ENCODE measurements at regions not wholly inside any gene's neighbourhood (a gene's known extent, or its start where the extent isn't known, plus 50 kb on each side); places are given as distances from the start of the nearest gene placed in this dataset.
A peak's percentile ranks its signal among the peaks of the same experiment; 100 is the strongest.

DNA sequence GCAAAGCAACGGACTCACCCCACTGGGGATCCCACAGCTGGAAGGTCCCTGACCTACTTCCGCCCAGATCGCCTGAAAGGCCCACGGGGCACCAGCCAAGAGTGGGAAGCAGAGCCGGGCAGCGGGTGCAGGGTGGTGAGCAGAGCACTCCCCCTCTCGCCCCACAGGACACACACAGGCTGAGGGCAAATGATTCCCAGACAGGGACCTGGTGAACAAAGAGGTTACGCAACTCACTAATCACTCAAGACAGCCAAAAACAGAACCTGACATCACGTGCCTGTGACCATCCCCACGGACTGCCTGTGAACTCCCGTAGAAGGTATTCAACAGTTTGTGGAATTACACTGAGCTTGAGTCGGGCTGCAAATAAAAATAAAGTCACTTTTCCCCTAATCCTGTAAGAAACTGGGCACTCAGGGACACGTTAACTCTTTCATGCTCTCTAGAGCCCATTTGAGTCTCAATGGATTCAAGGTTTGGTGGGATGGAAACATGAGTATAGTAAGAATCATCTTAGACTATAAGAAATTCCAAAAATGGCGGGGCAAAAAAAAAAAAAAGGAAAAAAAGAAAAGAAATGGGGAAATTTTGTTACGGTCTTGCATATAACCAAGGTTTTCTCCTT is 396.1 kb downstream of the SOX9 start:
- intact Hi-C loops (cut with micrococcal nuclease): no loop called here
- TF ChIP-seq, protein P1, sequence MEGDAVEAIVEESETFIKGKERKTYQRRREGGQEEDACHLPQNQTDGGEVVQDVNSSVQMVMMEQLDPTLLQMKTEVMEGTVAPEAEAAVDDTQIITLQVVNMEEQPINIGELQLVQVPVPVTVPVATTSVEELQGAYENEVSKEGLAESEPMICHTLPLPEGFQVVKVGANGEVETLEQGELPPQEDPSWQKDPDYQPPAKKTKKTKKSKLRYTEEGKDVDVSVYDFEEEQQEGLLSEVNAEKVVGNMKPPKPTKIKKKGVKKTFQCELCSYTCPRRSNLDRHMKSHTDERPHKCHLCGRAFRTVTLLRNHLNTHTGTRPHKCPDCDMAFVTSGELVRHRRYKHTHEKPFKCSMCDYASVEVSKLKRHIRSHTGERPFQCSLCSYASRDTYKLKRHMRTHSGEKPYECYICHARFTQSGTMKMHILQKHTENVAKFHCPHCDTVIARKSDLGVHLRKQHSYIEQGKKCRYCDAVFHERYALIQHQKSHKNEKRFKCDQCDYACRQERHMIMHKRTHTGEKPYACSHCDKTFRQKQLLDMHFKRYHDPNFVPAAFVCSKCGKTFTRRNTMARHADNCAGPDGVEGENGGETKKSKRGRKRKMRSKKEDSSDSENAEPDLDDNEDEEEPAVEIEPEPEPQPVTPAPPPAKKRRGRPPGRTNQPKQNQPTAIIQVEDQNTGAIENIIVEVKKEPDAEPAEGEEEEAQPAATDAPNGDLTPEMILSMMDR (IDR thresholded peaks at IDR 0.05): no peak
- Histone ChIP-seq H2AFZ (ENCODE audit: insufficient read depth, low read depth, low read length, poor library complexity, severe bottlenecking) (no peak overlapping the region), H3K4me2 (replicated peaks; ENCODE audit: extremely low read depth, low read length, poor library complexity, severe bottlenecking) (no peak overlapping the region), H3K36me3 (replicated peaks in 1 of 2; ENCODE audit: control insufficient read depth in 1 of 2, insufficient read depth in 2 of 2, low read length in 2 of 2) (no peaks in the 10 kb centered on the region), H3K27me3 (ENCODE audit: control insufficient read depth in 2 of 2, insufficient read depth in 2 of 2, low read length in 2 of 2) (peaks cover 0 to 9% of the 10 kb centered on the region in 2 donors), H3K27ac (ENCODE audit: low read depth in 1 of 2, low read length in 2 of 2) (no peak overlapping the region), H3K9me3 (replicated peaks in 1 of 2; ENCODE audit: control insufficient read depth in 1 of 2, insufficient read depth in 1 of 2, low read length in 2 of 2) (no peaks in the 10 kb centered on the region), H3K79me2 (ENCODE audit: insufficient read depth, low read length) (no peaks in the 10 kb centered on the region), H3K4me1 (ENCODE audit: control insufficient read depth in 1 of 2, insufficient read depth in 2 of 2, low read length in 2 of 2) (no peaks in the 10 kb centered on the region), H4K20me1 (ENCODE audit: insufficient read depth, low read length) (no peaks in the 10 kb centered on the region), H3K4me3 (replicated peaks in 1 of 3; ENCODE audit: low read depth in 2 of 3, low read length in 3 of 3) (no peak overlapping the region), H3K9ac (ENCODE audit: insufficient read depth, low read length, poor library complexity, severe bottlenecking) (no peak overlapping the region)
- Mint-ChIP-seq H3K9me3 (peaks cover 0 to 4% (median 1%) of the 10 kb centered on the region in 7 donors), H3K4me1 (peaks cover 3% of the 10 kb centered on the region), H3K36me3 (no peaks in the 10 kb centered on the region), H3K4me3 (no peak overlapping the region), H3K27ac (no peak overlapping the region), H3K27me3 (ENCODE audit: low read depth in 3 of 3) (peaks cover 6 to 23% (median 19%) of the 10 kb centered on the region in 3 donors)
- WGBS (ENCODE audit: insufficient coverage): 58% methylated on average over 12 of the region's 15 CpGs
- DNase-seq: peak in 1 of 3 donors; percentile 21

DNA sequence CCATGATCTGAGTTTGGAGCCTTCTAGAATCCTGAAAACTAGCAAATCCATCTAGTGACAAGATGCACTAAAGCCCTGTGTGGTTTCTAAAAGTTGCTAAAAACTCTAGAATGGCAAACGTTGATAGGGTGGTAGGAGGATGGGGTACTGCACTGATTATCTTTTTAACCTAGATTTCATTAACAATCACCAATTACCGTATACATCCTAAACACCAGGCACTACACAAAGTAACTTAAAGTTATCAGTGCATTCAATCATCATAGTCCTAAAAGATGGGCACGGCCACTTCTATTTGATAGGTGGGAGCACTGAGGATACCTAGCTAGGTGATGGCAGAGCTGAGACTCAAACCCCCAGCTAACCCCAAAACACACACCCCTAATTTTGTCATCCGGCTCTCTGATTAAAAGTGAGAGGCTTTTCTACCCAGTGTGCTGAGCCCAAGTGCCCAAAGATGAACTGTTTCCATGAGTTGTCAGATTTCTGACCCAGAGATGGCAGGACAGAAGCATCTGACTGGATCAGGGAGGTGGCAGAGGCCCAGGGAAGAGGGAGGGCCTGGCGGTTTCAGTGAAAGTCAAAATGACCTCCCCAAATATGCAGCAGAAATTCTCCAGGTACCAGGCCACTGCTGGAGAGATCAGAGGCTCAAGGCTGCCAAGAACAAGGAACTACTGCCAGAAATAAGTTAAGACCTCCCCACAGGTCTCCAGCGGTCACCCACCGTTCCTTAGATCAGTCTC is 396.8 kb downstream of the SOX9 start:
- H3K4me3 Mint-ChIP-seq: no peak overlapping the region
- Histone ChIP-seq H3K4me1 (ENCODE audit: control insufficient read depth in 1 of 2, insufficient read depth in 2 of 2, low read length in 2 of 2) (no peaks in the 10 kb centered on the region), H3K27ac (ENCODE audit: low read depth in 1 of 2, low read length in 2 of 2) (no peak overlapping the region), H3K4me2 (replicated peaks; ENCODE audit: extremely low read depth, low read length, poor library complexity, severe bottlenecking) (no peak overlapping the region), H3K9me3 (replicated peaks in 1 of 2; ENCODE audit: control insufficient read depth in 1 of 2, insufficient read depth in 1 of 2, low read length in 2 of 2) (no peaks in the 10 kb centered on the region), H3K79me2 (ENCODE audit: insufficient read depth, low read length) (no peaks in the 10 kb centered on the region), H3K27me3 (ENCODE audit: control insufficient read depth in 2 of 2, insufficient read depth in 2 of 2, low read length in 2 of 2) (peaks cover 0 to 9% of the 10 kb centered on the region in 2 donors), H2AFZ (ENCODE audit: insufficient read depth, low read depth, low read length, poor library complexity, severe bottlenecking) (no peak overlapping the region), H4K20me1 (ENCODE audit: insufficient read depth, low read length) (no peaks in the 10 kb centered on the region), H3K36me3 (replicated peaks in 1 of 2; ENCODE audit: control insufficient read depth in 1 of 2, insufficient read depth in 2 of 2, low read length in 2 of 2) (no peaks in the 10 kb centered on the region), H3K9ac (ENCODE audit: insufficient read depth, low read length, poor library complexity, severe bottlenecking) (no peak overlapping the region), H3K4me3 (replicated peaks in 1 of 3; ENCODE audit: low read depth in 2 of 3, low read length in 3 of 3) (no peak overlapping the region)
- peaks cover 0 to 4% (median 1%) of the 10 kb centered on the region in 7 donors for H3K9me3 Mint-ChIP-seq
- H3K36me3 Mint-ChIP-seq: no peaks in the 10 kb centered on the region
- no peak for DNase-seq
- TF ChIP-seq, protein P1 (IDR thresholded peaks at IDR 0.05): no peak
- intact Hi-C loops (cut with micrococcal nuclease): no loop called here
- peak overlapping the region in 1 of 7 donors; percentile 36 for H3K27ac Mint-ChIP-seq
- no CpG with 5 or more reads among the region's 7 CpGs for WGBS (ENCODE audit: insufficient coverage)
- peaks cover 6 to 21% (median 19%) of the 10 kb centered on the region in 3 donors for H3K27me3 Mint-ChIP-seq (ENCODE audit: low read depth in 3 of 3)
- peaks cover 3% of the 10 kb centered on the region for H3K4me1 Mint-ChIP-seq
